Osteoblast (primary cell): ENCODE measurements at regions not wholly inside any gene's neighbourhood (a gene's known extent, or its start where the extent isn't known, plus 50 kb on each side); places are given as distances from the start of the nearest gene placed in this dataset.

Experiments used
- DNase-seq: peaks from one replicate; pipeline ENCODE4 v3.0.0; 2011; ENCODE audit warnings: low spot score, mixed read lengths; ENCODE audit not compliant: insufficient read length; ENCODE audit errors: missing footprints
- H2AFZ ChIP-seq: 2 replicates; pipeline ENCODE4 v1.6.0; 2011; ENCODE audit warnings: mild to moderate bottlenecking, low read length
- H3K27ac ChIP-seq: 2 replicates; pipeline ENCODE4 v1.5.1; 2011; ENCODE audit warnings: mild to moderate bottlenecking, low read depth, low read length, moderate library complexity
- H3K27me3 ChIP-seq: 2 replicates; pipeline ENCODE4 v1.6.0; 2012; ENCODE audit warnings: mild to moderate bottlenecking, control low read depth, inconsistent platforms, low read length, moderate library complexity; ENCODE audit not compliant: insufficient read depth
- H3K36me3 ChIP-seq: 2 replicates; pipeline ENCODE4 v1.5.1; 2011; ENCODE audit warnings: mild to moderate bottlenecking, low read length, control low read depth, moderate library complexity; ENCODE audit not compliant: insufficient read depth
- H3K4me1 ChIP-seq: 2 replicates; pipeline ENCODE4 v1.5.1; 2011; ENCODE audit warnings: mild to moderate bottlenecking, low read length, control low read depth, moderate library complexity; ENCODE audit not compliant: insufficient read depth
- H3K4me2 ChIP-seq: 2 replicates; pipeline ENCODE4 v1.6.0; 2011; ENCODE audit warnings: mild to moderate bottlenecking, low read length; ENCODE audit not compliant: insufficient read depth
- H3K4me3 ChIP-seq: fragments of 200-600 bp; sonication (generic); 3 replicates; pipeline ENCODE4 v1.5.1; 2012; ENCODE audit warnings: mild to moderate bottlenecking, low read length, inconsistent platforms; ENCODE audit not compliant: insufficient read depth
- H3K79me2 ChIP-seq: 2 replicates; pipeline ENCODE4 v1.6.0; 2012; ENCODE audit warnings: mild to moderate bottlenecking, low read length, control low read depth, inconsistent platforms; ENCODE audit not compliant: insufficient read depth
- H3K9me3 ChIP-seq: 2 replicates; pipeline ENCODE4 v1.5.1; 2011; ENCODE audit warnings: low read depth, low read length, control low read depth
- H4K20me1 ChIP-seq: 2 replicates; pipeline ENCODE4 v1.6.0; 2012; ENCODE audit warnings: mild to moderate bottlenecking, low read length, control low read depth; ENCODE audit not compliant: insufficient read depth
- TF ChIP-seq, protein P1 (sequence below): IDR thresholded peaks from 2 replicates; pipeline ENCODE4 v1.5.1; 2011; ENCODE audit warnings: mild to moderate bottlenecking, low read depth, low read length, moderate library complexity; ENCODE audit errors: extremely low read depth

DNA sequence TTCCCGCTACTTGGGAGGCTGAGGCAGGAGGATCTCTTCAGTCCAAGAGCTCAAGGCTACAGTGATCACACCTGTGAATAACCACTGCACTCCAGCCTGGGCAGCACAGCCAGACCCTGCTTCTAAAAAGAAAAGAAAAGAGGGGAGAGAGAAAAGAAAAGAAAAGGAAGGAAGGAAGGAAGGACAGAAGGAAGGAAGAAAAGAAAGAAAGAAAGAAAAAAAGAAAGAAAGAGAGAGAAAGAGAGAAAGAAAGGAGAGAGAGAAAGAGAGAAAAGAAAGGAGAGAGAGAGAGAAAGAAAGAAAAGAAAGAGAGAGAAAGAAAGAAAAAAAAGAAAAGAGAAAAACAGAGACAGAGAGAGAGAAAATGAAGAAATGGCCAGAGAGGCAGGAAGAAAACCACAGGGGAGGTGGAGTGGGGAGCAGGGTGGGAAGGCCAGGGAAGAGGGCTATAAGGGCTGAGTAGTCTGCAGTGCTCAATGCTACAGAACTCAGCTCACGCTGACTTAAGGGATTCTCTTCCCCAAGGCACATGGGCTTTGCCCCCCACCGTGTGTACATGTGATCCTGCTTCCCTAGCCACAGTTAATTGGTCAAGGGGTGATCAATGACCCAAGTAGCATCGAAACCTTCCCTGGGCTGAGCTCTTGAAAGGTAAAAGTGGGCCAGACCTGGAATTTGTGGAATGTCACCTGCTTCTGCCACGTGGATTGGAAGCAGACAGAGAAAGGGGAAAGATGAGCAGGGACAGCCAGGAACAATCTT is 90.4 kb upstream of the TMCC3 start:
- no peak for DNase-seq
- no peaks in the 10 kb centered on the region for H3K9me3 ChIP-seq
- TF ChIP-seq, protein P1, sequence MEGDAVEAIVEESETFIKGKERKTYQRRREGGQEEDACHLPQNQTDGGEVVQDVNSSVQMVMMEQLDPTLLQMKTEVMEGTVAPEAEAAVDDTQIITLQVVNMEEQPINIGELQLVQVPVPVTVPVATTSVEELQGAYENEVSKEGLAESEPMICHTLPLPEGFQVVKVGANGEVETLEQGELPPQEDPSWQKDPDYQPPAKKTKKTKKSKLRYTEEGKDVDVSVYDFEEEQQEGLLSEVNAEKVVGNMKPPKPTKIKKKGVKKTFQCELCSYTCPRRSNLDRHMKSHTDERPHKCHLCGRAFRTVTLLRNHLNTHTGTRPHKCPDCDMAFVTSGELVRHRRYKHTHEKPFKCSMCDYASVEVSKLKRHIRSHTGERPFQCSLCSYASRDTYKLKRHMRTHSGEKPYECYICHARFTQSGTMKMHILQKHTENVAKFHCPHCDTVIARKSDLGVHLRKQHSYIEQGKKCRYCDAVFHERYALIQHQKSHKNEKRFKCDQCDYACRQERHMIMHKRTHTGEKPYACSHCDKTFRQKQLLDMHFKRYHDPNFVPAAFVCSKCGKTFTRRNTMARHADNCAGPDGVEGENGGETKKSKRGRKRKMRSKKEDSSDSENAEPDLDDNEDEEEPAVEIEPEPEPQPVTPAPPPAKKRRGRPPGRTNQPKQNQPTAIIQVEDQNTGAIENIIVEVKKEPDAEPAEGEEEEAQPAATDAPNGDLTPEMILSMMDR, result no peak
- no peak overlapping the region for H3K27ac ChIP-seq
- no peak overlapping the region for H3K4me2 ChIP-seq
- H3K4me3 ChIP-seq, result no peak overlapping the region
- H4K20me1 ChIP-seq, result no peaks in the 10 kb centered on the region
- no peaks in the 10 kb centered on the region for H3K36me3 ChIP-seq
- H3K79me2 ChIP-seq, result no peaks in the 10 kb centered on the region
- peaks cover 47% of the 10 kb centered on the region for H3K27me3 ChIP-seq
- H2AFZ ChIP-seq, result no peak overlapping the region
- H3K4me1 ChIP-seq, result no peaks in the 10 kb centered on the region

DNA sequence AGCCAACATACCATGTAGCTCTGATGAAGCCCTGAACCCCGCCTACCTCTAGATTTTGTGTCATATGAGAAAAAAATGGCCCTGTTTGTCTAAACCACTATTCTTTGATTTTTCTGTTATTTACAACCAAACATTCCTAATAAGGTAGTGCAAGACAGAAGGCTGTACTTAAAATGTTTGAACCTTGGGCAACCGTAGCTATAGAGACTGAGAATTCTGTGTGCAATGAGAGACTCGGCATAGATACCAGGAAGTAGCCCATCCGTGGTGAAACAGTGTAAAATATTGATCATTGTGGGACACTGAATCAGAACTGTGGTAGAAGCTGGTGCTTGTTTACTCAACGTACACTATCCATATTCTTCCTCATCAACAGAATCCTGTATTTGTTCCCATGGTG is 86.5 kb upstream of the TMCC3 start:
- Histone ChIP-seq H3K4me1 (no peaks in the 10 kb centered on the region), H3K9me3 (no peaks in the 10 kb centered on the region), H3K4me2 (no peak overlapping the region), H3K36me3 (no peaks in the 10 kb centered on the region), H3K79me2 (no peaks in the 10 kb centered on the region), H2AFZ (no peak overlapping the region), H3K27me3 (peaks cover 28% of the 10 kb centered on the region), H4K20me1 (no peaks in the 10 kb centered on the region), H3K4me3 (no peak overlapping the region), H3K27ac (no peak overlapping the region)
- DNase-seq, result no peak
- TF ChIP-seq, protein P1, result no peak

DNA sequence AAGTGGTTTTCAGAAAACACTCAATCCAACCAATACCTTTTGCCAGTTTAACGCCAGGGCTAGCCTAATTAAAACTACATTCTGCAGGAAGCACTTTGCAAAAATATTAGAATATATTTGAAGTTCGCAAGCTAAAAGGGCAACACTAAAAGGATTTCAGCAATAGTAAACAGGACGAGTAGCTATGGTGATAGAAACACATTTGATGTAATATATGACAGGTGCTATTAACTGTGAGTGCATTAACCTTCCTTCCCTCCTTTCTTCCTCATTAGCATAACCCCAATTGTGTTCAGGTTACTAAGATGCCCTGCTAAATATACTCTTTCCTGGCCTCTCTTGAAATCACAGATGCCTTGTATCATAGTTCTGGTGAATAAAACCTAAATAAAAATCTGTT is 85.6 kb upstream of the TMCC3 start:
- Histone ChIP-seq H3K79me2 (no peaks in the 10 kb centered on the region), H3K27me3 (peaks cover 19% of the 10 kb centered on the region), H3K36me3 (no peaks in the 10 kb centered on the region), H3K4me1 (no peaks in the 10 kb centered on the region), H3K4me3 (no peak overlapping the region), H4K20me1 (no peaks in the 10 kb centered on the region), H2AFZ (no peak overlapping the region), H3K4me2 (no peak overlapping the region), H3K9me3 (no peaks in the 10 kb centered on the region), H3K27ac (no peak overlapping the region)
- TF ChIP-seq, protein P1, result no peak
- no peak for DNase-seq

DNA sequence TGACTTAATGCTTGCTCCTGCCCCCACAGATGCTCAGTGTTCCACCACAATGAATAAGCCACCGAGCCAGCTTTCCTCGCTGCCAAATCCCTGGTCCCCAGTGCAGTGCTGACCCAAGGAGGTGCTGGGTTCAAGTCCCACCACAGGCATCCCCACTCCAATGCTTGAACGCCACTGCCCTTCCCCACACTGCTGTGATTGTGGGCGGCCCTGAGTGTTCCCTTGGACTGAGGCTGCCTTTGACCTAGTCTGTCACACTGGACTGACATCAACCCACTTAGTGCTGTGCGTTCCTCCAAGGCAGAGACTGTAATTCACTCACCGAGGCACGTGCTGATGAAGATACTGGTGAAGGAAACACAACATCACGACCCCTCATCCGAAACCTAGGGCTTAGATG is 83.4 kb upstream of the TMCC3 start:
- no peaks in the 10 kb centered on the region for H4K20me1 ChIP-seq
- H3K36me3 ChIP-seq, result no peaks in the 10 kb centered on the region
- DNase-seq, result no peak
- H3K79me2 ChIP-seq, result no peaks in the 10 kb centered on the region
- H3K9me3 ChIP-seq, result no peaks in the 10 kb centered on the region
- no peak overlapping the region for H3K4me3 ChIP-seq
- peaks cover 16% of the 10 kb centered on the region for H3K27me3 ChIP-seq
- no peaks in the 10 kb centered on the region for H3K4me1 ChIP-seq
- no peak overlapping the region for H2AFZ ChIP-seq
- TF ChIP-seq, protein P1, result no peak
- no peak overlapping the region for H3K27ac ChIP-seq
- no peak overlapping the region for H3K4me2 ChIP-seq
